ENCODE measurements at regions not wholly inside any gene's neighbourhood (a gene's known extent, or its start where the extent isn't known, plus 50 kb on each side); places are given as distances from the start of the nearest gene placed in this dataset.

GRCh38 chr2:64846177-64846576 is 143.0 kb upstream of the SLC1A4 start:
- TF ChIP-seq CTCF (IDR thresholded peaks at IDR 0.05; ENCODE audit: low read depth, low read length), result no peak
- no peak for TF ChIP-seq EZH2phosphoT487 (IDR thresholded peaks at IDR 0.05; ENCODE audit: low read depth)
